Heart left ventricle (tissue), 13 donors: ENCODE measurements at regions not wholly inside any gene's neighbourhood (a gene's known extent, or its start where the extent isn't known, plus 50 kb on each side); places are given as distances from the start of the nearest gene placed in this dataset.

Experiments
- CTCF ChIP-seq, 12 donors: fragments of 200-600 bp; sonication (generic) in 4 of 12; IDR thresholded peaks; one replicate each; pipeline versions ENCODE4 v1.5.0 to v1.8.0; 2018 to 2022; ENCODE audit warnings: antibody characterized with exemption in 12 of 12, mild to moderate bottlenecking in 5 of 12
- POLR2A ChIP-seq, 2 donors: fragments of 450-650 bp; IDR thresholded peaks; one replicate each; pipeline ENCODE4 v1.6.1; 2017; ENCODE audit warnings: antibody characterized with exemption in 2 of 2, mild to moderate bottlenecking in 2 of 2, moderate library complexity in 2 of 2
- donor health status: ischemic (EF 13 %, LVEDD 7.1; RV severe dilation, severe dysfunction).
- donor health status: DM: no; HTN: yes; CAD: no.
- donor health status: DM: no; HTN: no; CAD: no.
- donor health status: ischemic (EF 25% LVEDD 6.9; RV normal size, moderate dysfunction).
- donor health status: ischemic (EF 25% LVEDD 5.7; RV mildly dilated, moderate dysfunction).
- donor health status: ischemic (EF 35%, LVEDD 5.7; RV mildly dilated, moderate dysfunction).
- donor health status: nonischemic (EF 11% LVEDD 7.7; RV severe dilation, severe dysfunction).
- donor health status: DM: yes; HTN: yes; CAD: no.
- donor health status: PGD.
- donor health status: ischemic (EF 29% LVEDD 5.4; RV normal size, mild dysfunction).
- donor health status: nonischemic (EF 23%, LVEDD 6.1; RV moderate dilation, normal function).

GRCh38 chr10:44827431-44828006 is 83.6 kb upstream of the TMEM72 start:
- TF ChIP-seq CTCF (IDR thresholded peaks at IDR 0.05), result no peak
- TF ChIP-seq POLR2A (IDR thresholded peaks at IDR 0.05), result no peak
